GM06990 (cell line): ENCODE measurements at regions not wholly inside any gene's neighbourhood (a gene's known extent, or its start where the extent isn't known, plus 50 kb on each side); places are given as distances from the start of the nearest gene placed in this dataset.

Experiments
- DNase-seq: peaks from one replicate; pipeline ENCODE4 v3.0.0-alpha.2; 2011; ENCODE audit not compliant: insufficient read length; ENCODE audit errors: extremely low read depth
- H3K27me3 ChIP-seq: replicated peaks from 2 replicates; pipeline ENCODE4 v1.6.0; 2011; ENCODE audit warnings: low read length; ENCODE audit not compliant: control insufficient read depth, insufficient read depth
- H3K36me3 ChIP-seq: 2 replicates; pipeline ENCODE4 v1.5.1; 2011; ENCODE audit warnings: low read length; ENCODE audit not compliant: control insufficient read depth, insufficient read depth
- H3K4me3 ChIP-seq: replicated peaks from 2 replicates; pipeline ENCODE4 v1.5.1; 2011; ENCODE audit warnings: low read depth, mild to moderate bottlenecking, control low read depth, low read length
- CTCF ChIP-seq: IDR thresholded peaks from 2 replicates; pipeline ENCODE4 v1.5.1; 2011; ENCODE audit warnings: low read length, control low read depth, mild to moderate bottlenecking, inconsistent platforms; ENCODE audit not compliant: insufficient read depth, poor library complexity, severe bottlenecking

GRCh38 chr12:24705741-24706358 lies 243.1 kb downstream of the BCAT1 start:
- no peaks in the 10 kb centered on the region for H3K27me3 ChIP-seq
- no peaks in the 10 kb centered on the region for H3K36me3 ChIP-seq
- H3K4me3 ChIP-seq, result no peak overlapping the region
- no peak for TF ChIP-seq CTCF
- peak; percentile 76 for DNase-seq

- TF ChIP-seq CTCF, result no peak
- Histone ChIP-seq H3K36me3 (no peaks in the 10 kb centered on the region), H3K4me3 (no peak overlapping the region), H3K27me3 (no peaks in the 10 kb centered on the region)
- no peak for DNase-seq
Measured at GRCh38 chr12:24705216-24705615, 243.7 kb downstream of the BCAT1 start.

- Histone ChIP-seq H3K27me3 (no peaks in the 10 kb centered on the region), H3K36me3 (no peaks in the 10 kb centered on the region), H3K4me3 (no peak overlapping the region)
- no peak for DNase-seq
- no peak for TF ChIP-seq CTCF
Measured at GRCh38 chr12:24701343-24701742, 247.6 kb downstream of the BCAT1 start.

- H3K27me3 ChIP-seq, result no peaks in the 10 kb centered on the region
- DNase-seq, result no peak
- H3K36me3 ChIP-seq, result no peaks in the 10 kb centered on the region
- no peak overlapping the region for H3K4me3 ChIP-seq
- TF ChIP-seq CTCF, result no peak
Measured at GRCh38 chr12:24698972-24699371, 249.9 kb downstream of the BCAT1 start.

GRCh38 chr12:24697769-24698168 lies 251.1 kb downstream of the BCAT1 start:
- Histone ChIP-seq H3K36me3 (no peaks in the 10 kb centered on the region), H3K4me3 (no peak overlapping the region)
- no peak for DNase-seq

More at GRCh38 chr12:24697769-24698168, 251.1 kb downstream of the BCAT1 start:
- TF ChIP-seq CTCF, result no peak
- no peaks in the 10 kb centered on the region for H3K27me3 ChIP-seq
